SH-SY5Y (cell line): ENCODE measurements at regions not wholly inside any gene's neighbourhood (a gene's known extent, or its start where the extent isn't known, plus 50 kb on each side); places are given as distances from the start of the nearest gene placed in this dataset.

Source experiments
- GATA2 ChIP-seq: IDR thresholded peaks from 2 replicates; pipeline ENCODE4 v1.6.1; 2011; ENCODE audit warnings: mild to moderate bottlenecking, low read depth, low read length
- GATA3 ChIP-seq: IDR thresholded peaks from 2 replicates; pipeline ENCODE4 v1.6.1; 2011; ENCODE audit warnings: low read depth, mild to moderate bottlenecking, low read length, moderate library complexity

GRCh38 chr2:41910126-41910525 is 137.7 kb upstream of the PKDCC start:
- TF ChIP-seq GATA2 (no peak), GATA3 (no peak)
